Effector CD4-positive, alpha-beta T cell (primary cell): ENCODE measurements at regions not wholly inside any gene's neighbourhood (a gene's known extent, or its start where the extent isn't known, plus 50 kb on each side); places are given as distances from the start of the nearest gene placed in this dataset.

Source experiments
- DNase-seq: peaks from one replicate; pipeline ENCODE4 v3.0.0-alpha.2; 2020

DNA sequence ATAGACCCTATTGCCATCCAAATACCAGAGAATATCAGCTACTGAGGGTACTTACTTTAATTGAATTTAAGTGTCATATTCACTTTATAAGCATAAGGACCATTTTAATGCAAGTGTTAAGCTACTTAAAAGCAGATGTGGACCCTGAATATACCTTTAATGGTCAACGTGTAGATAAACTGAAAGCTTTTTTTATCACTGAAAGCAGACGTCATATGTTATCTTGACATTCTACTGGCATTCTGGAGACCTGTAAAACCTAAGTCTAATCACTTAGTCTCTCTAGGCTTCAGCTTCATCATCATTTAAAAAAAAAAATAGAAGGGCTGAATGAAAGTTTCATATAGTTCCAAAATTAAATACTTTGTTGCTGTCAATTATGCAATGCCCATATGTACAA lies 116.5 kb downstream of the ELAPOR2 start:
- DNase-seq, result no peak

GRCh38 chr7:86942081-86942480 lies 117.4 kb downstream of the ELAPOR2 start:
- no peak for DNase-seq

DNA sequence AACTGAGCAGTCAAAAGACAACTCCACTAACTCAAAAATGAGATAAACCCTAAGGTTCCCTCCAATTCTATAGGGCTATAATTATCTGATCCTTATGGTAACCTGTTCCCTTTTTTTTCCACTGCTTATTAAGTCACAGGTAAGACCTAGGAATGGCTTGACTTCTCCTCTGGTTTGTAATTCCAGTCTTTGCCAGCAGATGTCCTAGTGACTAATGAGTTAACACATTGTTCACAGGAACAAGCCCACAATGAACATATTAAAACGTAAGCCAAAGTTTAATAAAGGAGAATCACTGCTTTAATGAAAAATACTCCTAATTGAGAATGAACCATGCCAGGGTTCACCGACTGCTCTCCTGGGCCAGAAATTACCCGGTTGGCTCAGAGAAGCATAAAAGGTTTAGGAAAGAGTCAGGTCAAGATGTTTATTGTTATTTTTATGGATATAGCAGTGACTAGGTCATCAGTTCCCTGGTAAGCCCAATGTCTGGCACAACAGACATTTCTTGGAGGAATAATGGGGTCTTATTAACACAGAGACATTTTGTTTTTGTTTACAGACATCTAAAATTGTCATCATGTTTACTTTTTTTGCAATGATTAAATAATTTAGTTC lies 120.1 kb downstream of the ELAPOR2 start:
- DNase-seq, result peak; percentile 30

DNA sequence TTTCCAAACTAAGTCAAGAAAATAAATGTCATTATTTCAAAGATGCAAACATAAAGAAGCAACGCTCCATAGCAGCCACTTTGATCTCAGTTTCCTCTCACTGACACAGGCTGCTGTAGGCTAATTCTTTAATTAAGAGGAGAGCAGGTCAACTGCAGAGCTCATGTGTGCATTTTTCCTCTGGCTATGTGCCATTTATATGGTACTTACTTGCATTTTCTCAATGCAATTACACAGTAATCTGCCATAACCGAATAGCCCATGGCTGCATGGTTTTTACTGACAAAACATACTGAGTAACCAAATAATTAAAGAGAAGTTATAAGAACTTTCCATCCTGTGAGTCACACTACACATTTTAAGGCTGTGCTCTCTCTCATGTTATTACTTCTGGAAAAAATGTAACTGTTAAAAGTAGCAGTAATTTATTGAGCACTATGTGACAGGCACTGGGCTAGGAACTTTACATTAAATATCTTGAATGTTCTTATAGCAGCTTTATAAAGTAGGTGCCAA lies 122.0 kb downstream of the ELAPOR2 start:
- no peak for DNase-seq

DNA sequence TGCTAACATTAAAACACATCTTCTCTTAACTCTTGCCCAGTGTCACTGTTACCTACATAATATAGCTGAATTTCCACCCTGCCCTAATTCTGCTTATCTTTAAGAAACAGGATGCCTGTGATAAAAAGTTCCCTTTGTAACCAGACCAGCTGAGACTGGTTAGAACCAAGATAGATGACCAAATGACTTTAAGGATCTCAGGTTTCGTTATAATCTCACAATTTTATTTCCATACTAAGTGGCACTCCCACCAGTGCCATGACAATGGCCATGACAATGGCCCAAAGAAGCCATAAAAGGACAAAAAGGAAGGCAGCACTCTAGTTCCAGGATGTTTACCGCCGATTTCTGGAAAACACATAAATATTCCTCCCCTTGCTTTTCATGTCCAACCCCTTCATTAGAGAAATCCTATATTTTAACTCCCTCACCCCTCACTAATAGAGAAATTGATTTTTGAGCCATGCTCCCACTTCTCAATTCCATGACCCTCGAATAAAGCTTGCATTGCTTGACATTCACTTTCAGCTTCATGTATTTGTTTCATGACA lies 126.1 kb downstream of the ELAPOR2 start:
- no peak for DNase-seq

DNA sequence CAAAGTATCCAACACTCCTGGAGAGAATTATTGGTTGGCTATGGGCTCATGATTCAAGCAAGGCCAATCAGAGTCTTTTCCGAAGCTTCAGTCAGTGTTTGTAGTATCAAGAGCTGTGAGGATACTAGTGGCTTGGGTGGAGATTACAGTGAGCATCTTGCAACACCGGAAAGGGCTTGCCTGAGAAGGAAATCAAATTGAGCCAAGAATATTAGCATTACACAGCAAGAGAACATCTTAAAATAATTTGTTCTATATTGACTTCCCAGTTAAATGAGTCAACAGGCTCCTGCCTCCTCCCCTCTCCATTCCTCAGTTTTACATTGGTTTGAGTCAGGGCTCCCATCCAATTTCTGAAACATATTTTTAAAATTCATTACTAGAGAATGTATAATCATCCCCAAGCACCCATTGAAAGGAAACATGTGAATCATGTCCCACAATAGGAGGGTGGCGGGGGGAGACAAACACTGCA lies 127.4 kb downstream of the ELAPOR2 start:
- no peak for DNase-seq

- no peak for DNase-seq
Observed at GRCh38 chr7:86931439-86931838, 128.0 kb downstream of the ELAPOR2 start.

DNA sequence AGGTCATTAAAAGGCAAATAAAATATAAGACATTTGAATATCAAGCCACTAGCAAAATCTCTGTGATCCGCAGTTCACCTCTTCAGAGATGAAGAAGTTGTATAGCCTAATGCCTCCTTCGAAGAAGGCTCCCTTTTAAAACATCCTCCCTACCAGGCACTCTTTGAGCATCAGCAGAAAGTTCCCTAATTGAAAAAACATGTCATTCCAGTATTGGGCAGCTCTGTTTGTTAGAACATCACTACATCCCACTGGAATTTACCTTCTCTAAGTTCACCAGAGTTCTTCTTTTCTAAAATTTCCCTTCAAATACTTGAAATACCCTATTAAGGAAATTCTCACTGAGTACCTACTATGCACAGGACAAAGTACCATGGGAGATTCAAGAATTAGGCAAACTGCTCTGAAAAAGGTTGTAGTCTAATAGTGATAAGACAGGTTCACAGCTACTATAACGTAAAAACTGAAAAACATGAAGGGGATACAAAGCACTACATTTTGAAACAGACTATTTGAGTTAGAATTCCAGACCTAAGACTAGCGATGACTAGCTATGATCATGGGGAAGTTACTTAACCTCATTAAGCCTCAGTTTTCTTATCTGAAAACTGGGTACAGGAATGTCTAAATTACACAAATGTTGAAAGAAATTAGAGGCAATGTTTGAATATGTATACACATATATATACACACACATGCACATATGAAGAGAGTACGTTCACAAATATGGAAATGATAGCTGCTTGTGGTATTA lies 128.7 kb downstream of the ELAPOR2 start:
- no peak for DNase-seq

DNA sequence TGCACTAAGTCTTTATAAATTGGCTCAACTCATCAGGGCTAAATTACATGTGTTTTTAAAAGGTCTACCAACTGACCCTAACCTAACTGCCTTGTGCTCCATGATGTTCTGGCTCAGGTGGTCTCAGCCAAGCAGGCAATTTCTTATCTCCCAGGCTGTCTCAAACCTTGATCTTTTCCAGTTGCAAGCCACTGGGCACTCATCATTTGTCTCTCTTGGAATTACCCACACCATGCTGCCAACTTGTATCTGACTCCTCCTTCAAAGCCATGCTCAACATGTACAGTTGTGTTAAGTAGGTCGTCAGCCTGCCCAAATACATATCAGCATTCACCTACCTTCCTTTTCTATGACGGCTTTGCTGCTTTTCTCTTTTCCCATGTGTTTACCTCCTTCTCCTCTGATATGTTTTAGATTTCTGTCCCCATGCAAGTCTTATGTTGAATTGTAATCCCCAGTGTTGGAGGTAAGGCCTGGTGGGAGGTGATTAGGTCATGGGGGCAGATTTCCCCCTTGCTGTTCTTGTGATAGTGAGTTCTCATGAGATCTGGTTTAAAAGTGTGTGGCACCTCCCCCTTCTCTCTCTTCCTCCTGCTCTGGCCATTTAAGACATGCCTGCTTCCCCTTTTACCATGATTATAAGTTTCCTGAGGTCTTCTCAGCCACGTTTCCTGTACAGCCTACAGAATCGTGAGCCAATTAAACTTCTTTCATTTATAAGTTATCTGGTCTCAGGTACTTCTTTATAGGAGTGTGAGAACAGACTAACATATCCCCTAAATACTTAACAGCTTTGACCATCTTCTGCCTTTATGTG lies 130.0 kb downstream of the ELAPOR2 start:
- no peak for DNase-seq

GRCh38 chr7:86928308-86928707 lies 131.1 kb downstream of the ELAPOR2 start:
- no peak for DNase-seq

GRCh38 chr7:86926732-86927131 lies 132.7 kb downstream of the ELAPOR2 start:
- DNase-seq, result peak; percentile 3

- DNase-seq, result no peak
Observed at GRCh38 chr7:86925221-86925620, 134.2 kb downstream of the ELAPOR2 start.

DNA sequence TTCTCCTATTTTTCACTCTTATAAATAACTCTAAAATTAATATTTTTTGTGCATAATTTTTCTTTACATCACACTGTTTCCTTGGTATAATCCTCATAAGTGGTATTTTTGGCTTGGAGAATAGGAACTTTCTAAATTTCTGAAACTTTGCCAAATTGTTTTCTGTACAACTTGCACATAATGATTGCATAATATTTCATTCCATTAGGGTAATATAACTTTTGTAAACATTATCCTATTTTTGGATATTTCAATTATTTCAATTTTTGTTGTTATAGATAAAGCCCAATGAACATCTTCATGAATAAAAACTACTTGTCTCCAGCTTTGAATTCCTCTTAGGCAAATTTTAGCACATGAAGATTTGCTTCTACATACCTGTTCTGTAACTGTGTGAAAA lies 135.9 kb downstream of the ELAPOR2 start:
- DNase-seq, result no peak

DNA sequence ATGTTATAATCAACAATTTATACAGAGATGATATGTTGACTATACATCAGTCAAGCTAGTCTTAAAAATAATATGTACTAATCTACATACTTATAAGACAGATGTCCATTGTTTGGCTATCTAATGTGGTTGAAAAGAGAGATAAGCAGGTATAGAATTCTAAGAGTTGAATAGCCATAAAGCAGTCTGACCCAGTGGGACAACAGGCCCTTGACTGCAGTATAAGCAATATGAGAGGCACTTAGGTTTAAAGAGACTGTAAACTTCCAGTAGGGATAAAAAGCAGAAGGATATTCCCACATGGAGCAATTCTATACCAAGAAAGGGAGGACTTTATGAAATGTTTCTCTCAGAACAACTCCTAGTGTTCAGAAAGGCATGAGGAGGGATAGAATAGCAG lies 139.3 kb downstream of the ELAPOR2 start:
- no peak for DNase-seq

- DNase-seq, result no peak
Observed at GRCh38 chr7:86918245-86918644, 141.2 kb downstream of the ELAPOR2 start.

DNA sequence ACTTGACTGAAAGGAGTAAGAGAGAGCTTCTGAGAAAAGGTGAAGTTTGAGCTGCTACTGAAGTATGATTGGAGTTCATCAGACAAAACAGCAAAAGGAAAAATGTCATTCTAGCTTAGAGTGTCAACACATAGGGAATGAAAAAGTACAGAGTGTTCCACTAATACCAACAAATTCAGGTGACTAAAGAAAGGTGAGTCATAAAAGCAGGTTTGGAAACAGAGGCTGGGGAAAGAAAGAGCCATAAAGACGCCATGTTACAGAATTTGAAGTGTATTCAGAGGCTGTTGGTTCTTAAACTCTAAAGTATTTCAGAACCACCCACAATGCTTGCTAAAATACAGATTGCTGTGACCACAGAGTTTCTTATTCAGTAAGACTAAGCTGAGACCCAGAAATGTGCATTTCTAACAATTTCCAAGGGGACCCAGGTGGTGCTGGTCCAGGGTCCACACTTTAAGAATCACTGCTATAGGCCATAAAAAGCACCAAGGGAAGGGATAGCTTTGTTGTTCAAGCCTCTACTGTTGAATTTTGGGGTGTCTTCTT lies 143.1 kb downstream of the ELAPOR2 start:
- no peak for DNase-seq

DNA sequence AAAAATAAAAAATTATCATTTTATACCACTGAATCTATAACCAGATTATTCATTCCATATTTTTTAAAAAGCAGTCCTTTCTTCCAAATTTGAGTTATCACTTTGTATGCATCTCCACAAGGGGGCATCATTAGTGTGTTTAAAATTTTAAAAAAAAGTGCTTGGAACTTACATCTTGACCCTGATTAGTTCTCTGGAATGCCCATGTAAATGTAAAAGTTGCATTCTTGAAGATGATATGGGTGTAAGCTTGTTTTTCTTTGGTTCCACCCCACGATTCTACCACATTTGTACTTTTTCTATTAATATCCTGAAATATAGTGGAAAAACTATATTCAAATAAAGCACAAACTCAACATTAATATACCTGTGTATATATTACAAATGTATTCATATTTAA lies 144.9 kb downstream of the ELAPOR2 start:
- DNase-seq, result no peak
